Activated T-cell treated with anti-CD3 and anti-CD28 coated beads for 48 hours (primary cell): ENCODE measurements at regions not wholly inside any gene's neighbourhood (a gene's known extent, or its start where the extent isn't known, plus 50 kb on each side); places are given as distances from the start of the nearest gene placed in this dataset.

Experiments used
- DNase-seq: peaks from one replicate; pipeline ENCODE4 v3.0.0-alpha.2; 2020; ENCODE audit warnings: low read depth

DNA sequence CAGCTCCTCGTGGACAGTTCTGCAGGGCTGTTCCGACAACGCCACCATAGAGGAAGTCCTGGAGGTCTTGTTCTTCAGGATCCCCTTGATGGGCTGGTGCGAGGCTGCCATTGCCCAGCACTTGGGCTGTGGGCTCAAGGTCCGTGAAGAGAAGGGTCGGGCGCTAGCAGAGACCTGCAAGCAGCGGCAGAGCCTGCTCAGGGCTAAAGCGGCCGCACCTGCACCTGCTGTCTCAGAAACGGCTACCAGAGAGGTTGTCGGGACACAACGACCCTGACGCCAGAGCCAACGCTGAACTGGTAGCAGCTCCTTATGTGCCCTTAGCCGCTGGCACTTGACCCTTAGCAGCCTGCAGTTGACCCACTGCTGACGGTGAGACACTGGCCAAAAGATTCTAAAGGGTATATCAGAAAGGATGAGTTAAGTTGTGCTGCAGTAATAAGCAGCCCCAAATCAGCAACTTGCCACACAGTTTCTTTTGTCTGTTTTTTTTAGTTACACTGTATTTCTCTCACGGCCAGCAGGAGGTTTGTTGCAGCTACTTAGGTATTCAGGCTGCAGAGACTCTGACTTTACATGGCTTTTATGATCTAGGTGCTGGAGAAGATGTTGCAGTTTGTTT, 55.5 kb upstream of the ST6GAL2 start:
- no peak for DNase-seq

DNA sequence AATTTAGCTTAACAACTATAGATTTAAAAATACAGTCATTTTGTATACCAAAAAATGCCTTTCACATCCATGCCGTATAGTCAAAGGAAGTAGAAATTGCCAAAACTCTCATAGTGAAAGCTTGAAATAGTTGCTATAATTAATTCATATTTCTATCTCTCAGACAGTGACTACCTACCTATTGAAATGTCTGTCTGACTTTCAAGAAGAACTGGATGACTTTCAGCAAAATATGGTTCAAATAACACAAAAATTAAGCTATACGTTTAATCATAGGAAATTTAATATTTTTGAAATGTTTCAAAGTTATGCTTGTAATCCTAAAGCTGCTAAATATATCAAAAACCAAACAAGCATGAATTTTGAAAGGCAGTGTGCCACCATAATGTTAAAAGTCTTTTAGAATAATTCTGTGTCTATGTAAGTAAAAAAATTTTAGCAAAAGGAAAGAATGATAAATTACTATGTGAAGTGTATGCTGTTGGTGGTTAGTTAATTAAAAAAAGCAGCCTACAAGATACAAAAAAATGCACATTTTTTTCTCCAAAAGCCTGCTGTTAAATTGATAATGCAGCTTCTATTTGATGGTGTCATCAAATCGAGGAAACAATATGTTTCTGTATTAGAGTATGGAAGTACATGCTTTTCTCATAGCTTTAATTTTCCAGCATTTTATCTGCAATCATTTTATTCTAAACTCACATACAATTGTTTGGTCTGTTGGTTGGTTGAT, 57.7 kb upstream of the ST6GAL2 start:
- DNase-seq: no peak

DNA sequence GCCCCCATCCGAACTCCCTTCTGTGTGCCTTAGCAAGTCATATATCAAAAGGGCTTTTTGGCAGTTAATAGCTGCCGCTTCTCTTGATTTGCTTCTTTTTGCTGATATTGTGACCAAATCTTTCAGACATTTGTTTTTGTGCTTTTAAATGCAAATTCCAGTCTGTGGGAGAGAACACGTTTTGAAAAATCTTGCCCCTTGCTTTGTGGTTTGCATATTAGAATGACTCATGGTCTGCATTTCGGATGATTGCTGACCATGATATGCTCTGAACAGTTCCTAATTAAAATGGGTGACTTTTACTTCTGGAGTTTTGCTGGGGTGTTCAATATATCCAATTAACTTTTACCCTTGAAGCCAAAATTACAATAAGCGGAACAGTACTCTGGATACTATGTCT, 58.2 kb upstream of the ST6GAL2 start:
- no peak for DNase-seq

DNA sequence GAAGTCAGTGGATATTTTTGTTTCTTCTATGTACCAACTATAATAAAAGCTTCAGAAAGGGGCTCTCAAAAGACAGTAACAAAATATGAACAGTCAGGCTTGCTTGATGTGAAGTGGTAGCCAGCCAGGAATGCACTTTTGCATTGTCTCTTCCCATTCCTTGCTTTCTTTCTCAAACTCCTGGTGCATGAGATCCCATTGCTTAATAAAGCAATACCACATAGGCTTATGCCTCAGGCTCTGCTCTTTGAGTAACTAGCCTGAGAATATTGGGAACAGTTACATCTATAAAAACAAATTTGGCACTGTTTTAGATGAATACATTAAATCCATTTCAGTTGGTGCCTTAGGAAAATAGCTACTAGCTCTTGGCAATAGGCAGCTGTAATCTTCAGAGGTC, 62.6 kb upstream of the ST6GAL2 start:
- DNase-seq: no peak

DNA sequence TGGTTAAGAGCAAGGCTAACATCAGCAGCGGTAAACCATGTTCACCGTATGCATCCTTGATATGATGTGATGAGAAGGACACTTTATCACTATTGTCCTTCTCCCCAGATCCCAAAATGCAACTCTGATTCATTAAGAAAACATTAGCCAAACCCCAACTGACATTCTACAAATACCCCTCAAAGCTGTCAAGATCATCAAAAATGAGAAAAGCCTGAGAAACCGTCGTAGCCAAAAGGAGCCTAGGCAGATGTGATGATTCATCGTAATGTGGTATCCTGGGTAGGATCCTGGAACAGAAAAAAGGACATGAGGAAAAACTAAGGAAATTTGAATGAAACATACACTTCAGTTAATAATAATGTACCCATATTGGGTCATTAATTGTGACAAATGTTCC, 67.3 kb upstream of the ST6GAL2 start:
- DNase-seq: no peak

DNA sequence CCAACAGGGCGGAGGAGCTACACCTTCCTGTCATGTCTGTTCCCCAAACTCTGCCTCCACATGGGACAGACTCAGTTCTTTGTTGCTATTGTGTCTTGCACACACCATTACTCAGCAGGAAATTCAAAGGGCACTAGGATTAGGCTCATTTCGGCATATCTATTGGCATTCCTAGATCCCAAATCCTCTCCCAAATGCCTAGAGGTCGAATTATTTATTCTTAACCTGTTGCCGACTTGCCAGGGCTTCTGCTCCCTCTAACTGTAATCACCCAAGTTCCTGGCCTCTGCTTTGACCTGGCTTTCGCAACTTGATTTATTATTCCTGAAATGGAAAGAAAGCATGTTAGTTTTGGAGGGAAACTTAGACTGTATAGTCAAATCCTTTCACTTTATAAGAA, 67.8 kb upstream of the ST6GAL2 start:
- no peak for DNase-seq

DNA sequence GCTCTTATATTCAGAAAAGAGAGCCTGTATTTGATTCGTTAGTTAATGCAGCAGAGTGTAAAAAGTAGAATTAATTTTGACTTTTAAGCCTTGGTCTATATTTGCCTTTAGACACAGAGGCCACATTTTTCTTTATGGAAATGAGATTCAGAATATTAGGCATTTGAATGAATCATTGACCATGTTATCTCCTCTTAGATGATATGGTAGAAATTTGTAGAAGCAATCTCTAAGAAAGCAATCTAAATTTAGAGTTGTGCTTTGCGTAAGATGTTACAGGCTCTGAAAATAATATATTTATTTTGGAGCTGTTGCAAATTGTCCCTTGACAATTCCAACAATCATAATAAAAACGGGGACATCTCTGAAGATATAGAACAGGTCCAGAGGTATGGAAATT, 68.3 kb upstream of the ST6GAL2 start:
- no peak for DNase-seq

DNA sequence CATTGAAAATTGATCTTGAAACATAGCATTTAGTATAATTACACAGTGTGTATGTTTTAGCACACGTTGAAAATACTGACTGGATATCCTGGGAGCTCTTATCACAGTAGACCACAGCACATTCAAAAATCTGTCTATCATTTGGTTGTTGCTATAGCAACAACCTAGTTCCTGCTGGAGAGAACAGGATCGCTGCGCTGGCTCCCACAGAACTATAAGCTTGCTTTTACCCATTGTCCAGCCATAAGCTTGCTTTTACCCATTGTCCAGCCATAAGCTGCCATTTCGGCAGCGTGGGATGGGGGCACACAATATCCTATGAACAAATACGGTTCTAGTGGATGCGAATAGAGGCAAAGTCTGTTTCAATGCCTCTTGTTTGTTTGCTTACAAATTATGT, 70.4 kb upstream of the ST6GAL2 start:
- DNase-seq: no peak

DNA sequence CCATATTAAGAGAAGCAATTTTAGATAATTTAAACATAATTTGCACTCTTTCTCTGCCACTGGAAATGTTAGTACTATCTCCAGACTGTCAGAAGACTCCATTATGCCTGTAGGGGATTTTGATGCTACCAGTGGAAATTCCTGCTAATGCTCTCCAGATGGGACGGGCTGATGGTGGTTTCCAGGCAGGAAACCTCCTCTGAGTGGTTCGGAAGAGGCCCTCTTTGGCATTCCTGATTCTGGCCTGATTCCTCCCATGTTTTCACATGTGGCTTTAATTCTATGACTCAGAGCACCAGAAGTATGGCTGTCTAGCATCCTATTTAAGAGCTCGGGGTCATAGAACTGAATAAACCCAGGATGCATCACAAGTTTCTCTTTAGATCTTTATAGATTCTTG, 70.9 kb upstream of the ST6GAL2 start:
- DNase-seq: no peak

DNA sequence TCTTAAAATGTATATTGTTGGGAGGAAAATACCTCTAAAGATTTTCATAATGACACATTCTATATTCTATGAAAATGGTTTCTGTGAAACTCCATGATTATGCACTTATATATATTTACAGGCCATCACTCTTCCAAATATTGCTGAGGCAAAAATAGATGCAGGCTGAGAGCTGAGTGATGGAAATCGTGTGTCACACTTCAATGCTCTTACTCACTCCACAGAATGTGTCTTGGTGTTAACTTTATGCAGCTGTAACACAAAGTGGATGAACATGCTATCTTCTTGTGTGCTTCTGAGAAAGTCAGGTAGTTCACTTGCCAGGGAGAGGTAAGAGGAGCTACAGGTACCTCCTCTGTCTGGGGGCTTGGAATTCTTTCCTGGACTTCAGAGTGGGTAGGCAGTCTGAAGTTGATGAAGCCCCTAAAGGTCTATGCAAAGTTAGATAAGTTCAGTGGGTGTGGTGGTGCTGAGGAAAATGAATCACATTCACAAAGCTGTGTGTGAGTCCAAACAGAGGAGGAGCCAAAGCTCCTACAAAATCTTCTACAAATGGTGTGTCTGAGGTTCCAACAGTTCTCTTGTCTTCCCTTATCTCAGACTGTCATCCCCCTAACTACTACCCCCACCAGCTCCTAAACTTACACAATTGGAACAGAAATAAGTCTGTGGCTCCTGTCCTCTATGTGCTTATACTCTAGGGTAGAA, 74.2 kb upstream of the ST6GAL2 start:
- DNase-seq: no peak

DNA sequence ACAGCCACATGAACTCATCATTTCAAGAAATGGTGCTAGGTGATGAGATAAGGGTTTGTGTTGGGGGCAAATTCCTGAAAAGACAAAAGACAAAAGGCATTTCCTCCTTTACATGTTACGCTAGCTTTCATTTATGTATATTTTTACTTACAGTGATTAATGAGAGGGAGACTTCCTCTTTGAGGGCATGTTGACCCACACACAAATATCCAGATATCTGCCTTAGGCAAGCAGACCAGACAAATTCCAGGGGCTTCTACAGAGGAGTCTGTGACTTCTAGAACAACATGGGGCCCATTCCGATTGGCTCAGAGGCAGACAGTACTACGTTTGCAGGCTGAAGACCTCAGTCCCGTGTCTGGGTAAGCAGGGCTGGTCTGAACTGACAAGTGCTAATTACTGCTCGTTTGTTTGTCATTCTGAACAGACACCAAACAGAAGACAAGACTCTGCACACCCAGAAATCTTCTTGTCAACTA, 74.8 kb upstream of the ST6GAL2 start:
- DNase-seq: no peak

DNA sequence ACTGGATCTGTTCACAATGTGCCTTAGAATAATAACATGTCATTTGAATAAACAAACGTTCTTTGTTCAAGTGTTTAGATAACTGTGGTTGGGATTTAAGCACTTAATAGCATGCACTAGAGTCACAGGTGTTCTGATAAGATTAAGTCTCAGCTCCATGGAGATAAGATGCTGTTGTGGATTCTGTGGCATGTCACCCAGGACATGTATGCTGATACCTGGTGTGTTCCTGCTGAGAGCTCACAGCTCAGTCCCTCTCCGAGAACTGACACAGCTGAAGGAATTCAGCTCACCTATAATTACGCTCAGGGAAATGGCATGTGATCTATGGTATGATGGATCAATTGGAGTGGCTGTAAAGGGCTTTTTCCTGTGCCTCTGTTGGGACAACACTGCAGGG, 75.4 kb upstream of the ST6GAL2 start:
- no peak for DNase-seq

DNA sequence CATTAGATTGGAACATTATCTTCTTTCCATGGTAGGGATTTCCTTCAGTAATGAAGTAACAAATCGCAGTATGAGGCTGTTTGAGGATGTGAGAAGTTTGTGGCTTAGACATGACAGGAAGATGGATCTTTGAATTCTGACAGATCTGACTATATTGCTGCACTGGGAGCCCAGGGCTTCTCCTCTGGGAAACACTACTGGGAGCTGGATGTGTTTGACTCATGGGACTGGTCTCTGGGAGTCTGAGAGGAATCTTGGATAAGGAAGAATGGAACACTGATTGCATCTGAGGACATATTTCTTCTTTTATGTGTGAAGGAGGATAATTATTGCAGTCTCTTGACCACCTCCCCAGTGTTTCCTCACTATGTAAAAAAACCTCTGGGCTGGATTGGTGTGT, 77.2 kb upstream of the ST6GAL2 start:
- DNase-seq: no peak

DNA sequence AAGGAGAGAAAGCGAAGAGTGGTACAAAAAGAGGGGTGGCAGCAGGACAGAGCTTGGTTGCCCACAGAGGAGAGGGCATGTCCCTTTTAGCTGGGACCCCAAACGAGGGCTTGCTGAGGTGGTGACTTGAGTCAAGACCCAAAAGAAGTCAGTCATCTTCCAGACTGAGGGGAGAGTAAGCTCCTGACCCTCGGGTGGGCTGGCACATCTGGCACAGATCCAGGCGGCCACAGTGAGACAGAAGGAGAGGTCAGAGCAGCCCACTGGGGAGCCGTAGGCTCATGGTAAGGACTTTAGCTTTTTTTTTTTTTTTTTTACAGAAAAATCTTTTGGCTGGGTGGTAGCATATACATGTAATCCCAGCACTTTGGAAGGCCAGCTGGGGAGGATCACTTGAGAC, 77.9 kb upstream of the ST6GAL2 start:
- DNase-seq: no peak

DNA sequence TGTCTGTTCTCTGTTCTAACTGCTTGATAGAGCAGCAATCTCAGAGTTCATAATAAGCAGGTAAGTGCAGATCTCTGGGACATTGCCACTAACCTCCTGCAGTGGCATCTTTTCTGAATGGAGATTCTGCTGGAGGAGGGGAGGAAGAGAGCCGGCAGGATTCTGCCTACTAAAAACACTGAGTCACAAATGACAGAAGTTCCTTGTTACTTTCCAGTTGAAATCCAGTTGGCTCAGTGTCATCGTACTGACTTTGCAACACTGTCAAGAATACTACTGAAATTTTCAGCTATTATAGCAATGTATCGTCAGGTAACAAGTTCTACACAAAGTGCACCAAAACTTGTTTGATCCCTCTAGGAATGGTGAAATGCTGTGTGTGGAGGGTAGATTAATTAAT, 79.6 kb upstream of the ST6GAL2 start:
- DNase-seq: no peak

DNA sequence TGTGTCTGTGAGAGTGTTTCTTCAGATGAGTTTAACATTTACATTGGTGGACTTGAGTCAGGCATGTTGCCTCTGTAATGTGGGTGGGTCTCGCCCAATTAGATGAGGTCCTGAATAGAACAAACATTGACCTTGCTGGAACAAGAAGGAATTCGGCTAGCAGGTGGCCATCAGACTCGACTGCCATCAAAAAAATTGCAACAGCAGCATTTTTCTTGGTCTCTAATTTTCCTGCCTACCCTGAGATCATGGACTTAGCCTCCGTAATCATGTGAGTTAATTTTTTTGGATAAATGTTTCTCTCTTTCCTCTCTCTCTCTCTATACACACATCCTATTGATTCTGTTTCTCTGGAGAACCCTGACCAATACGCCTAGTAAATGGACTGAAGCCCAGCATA, 83.8 kb upstream of the ST6GAL2 start:
- no peak for DNase-seq

DNA sequence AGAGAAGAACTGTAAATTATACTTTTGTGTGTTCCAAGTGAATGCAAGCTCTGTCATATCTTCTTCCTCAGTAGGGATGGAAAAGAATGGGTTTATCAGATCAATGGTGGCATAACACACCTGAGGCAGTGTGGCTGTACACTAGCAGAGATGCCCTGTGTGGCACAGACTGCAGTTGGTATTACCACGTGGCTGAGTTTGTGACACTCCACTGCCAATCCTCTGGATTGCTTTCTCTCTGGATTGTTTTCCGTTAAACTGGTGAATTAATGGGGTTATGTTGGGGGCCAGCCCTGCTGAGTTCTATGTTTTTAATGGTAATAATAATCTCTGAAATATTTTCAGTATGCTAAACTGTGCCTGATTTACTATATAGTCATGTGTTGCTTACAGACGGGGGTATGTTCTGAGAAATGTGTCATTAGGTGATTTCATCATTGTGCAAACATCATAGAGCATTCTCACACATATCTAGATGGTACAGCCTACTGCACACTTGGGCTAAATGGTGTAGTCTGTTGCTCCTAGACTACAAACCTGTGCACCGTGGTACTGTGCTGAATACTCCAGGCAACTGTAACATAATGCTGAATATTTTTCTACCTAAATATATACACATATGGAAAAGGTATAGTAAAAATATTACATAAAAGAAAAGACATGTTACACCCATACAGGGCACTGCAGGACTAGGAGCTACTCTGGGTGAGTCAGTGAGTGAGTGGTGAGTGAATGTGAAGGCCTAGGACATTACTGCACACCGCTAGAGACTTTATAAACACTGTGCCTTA, 84.7 kb upstream of the ST6GAL2 start:
- no peak for DNase-seq

DNA sequence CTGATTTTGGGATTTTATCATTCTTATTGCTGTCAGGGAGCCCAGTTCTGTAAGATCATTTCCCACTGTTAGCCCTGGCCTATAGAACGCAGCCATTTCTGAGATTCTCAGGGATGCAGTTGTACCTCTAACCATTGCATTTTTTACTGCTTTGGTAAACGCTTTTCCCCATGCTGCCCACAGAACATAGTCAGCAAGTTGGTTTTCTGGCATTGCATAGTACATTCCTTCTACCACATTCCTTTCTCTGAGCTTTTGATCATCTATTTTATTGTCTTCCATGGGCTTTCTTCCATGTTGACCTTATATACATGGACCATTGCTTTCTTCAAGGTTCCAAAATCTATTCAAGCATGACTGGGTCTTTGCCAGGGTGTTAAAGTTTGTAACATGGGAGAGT, 86.8 kb upstream of the ST6GAL2 start:
- DNase-seq: no peak

DNA sequence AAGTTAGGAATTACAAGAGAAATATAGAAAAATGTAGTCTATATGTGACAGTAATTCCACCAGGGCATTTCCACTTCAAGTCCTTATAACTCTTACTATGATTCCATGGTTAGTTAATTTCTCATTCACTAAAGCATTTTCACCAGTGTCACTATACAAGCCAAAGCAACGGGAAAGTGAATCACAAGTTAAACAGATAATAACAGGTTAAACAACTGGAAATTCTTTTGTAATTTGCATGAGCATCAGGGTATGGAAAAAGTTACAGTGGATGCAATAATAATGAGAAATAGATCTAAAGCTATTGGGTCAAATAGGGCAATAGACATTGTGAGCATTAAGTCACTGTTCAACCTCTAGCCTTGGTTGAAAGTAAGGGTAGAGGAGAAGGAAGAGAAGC, 88.9 kb upstream of the ST6GAL2 start:
- DNase-seq: no peak

DNA sequence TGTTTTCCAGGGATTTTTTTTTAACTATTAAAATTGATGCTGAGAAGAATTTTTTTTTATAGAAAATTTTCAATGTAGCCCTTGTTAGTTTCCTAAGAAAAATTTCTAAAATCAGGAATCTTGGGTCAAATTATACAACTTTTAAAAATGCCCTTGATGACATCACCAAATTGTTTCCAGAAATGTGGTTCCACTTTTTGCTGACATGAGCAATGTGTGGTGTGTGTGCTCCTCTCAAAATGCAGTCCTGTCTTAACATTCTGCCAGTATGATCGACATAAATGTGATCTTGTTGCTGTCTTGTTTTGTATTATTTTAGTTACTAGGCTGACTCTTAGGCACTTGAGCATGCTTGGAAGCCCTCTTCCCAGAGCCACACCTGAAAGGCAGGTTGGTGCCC, 89.7 kb upstream of the ST6GAL2 start:
- no peak for DNase-seq

DNA sequence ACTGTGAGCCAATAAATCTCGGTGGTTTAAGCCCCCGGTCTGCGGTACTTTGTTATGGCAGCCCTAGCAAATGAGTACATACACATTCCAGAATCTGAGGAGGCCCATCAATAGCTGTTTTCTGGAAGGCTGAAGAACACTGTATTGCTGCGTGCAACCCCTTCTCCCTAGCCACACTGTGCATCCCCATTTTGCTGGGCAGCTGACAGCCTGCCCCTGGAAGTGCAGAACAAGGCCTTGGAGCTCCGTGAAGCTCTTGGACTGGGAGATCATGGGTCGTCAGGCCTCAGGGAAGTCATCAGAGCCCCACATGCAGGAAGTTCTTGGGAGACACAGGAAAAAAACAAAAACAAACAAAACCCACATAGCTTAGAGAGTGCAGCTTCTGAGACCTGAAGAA, 90.6 kb upstream of the ST6GAL2 start:
- no peak for DNase-seq

DNA sequence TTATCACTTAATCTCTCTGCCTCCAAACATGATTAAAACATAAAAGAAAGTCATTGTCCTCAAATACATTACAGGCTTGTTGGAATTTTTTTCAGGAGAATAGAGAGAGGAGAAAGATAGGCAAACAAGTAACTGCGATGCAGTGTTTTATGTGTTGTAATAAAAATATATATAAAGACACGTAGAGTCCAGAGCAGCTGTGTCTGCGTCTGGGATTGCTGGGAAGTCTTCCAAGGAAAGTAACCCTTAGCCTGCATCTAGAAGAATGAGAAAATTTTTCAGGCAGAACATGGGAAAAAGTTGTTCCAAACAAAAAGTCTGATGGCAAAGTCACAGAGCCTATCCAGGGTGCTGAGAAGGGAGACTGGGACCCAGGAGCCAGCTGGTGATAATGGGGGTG, 91.8 kb upstream of the ST6GAL2 start:
- no peak for DNase-seq

DNA sequence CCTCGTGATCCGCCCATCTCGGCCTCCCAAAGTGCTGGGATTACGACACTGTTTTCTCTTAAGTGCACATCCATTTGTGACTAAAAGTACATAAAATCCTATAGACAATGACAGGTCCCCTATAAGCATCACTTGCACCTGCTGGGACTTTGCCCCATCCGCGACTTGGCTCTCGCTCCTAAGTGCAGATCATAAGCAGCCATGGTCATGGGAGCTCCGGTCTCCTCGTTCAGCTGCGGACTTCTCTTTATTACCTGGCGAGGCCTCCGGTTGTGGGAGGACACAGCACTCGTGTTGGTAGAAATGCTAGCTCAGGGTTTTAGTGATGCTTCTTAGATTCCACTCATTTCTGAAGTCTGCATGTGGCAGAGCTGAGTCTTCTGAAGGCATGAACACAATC, 92.7 kb upstream of the ST6GAL2 start:
- DNase-seq: no peak
